ENCODE measurements at regions not wholly inside any gene's neighbourhood (a gene's known extent, or its start where the extent isn't known, plus 50 kb on each side); places are given as distances from the start of the nearest gene placed in this dataset.

DNA sequence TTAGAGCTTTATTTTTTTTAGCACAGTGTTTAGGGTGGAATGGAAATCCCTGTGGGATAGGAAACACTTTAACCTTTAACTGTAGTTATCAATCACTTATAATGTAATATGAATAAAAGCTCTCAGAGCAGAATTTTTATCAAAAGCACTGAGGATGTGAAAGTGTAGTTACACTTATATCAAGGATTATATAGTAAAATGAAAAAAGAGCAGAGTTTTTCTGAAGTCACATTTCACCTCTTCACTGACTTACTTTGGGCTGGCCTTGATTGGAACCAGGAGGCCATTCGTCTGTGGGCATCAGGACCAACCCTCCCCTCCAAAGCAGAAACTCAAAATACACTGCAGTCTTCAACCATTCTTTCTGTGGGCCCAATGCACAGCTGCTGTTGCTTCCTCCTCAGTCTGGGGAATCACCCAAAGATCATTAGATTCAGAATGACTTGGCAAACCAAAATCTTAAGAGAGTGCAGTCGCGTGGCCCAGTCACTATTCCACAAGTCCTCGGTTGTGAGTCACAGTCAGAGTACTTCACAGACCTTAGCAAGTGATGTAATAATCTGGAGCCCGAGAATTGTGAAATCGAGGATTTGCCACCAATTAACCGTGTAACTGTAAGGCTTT, 132.6 kb upstream of the COL8A1 start (continued):
- TF ChIP-seq SREBF2 (IDR thresholded peaks at IDR 0.05; ENCODE audit: low read length) (no peak), SMAD1 (IDR thresholded peaks at IDR 0.05; ENCODE audit: low read depth, partially characterized antibody) (no peak), SUZ12 (IDR thresholded peaks at IDR 0.05; ENCODE audit: unreplicated experiment) (no peak), YY1 (IDR thresholded peaks at IDR 0.05; ENCODE audit: low read depth, low read length) (peak; percentile 85), ZNF384 (IDR thresholded peaks at IDR 0.05; ENCODE audit: borderline replicate concordance, low read depth, low read length) (no peak), RBBP5 (conservative IDR thresholded peaks at IDR 0.05) (no peak), MYC (IDR thresholded peaks at IDR 0.05; ENCODE audit: insufficient read depth, insufficient read length, insufficient replicate concordance, low read length, severe bottlenecking) (no peak), ZNF24 (IDR thresholded peaks at IDR 0.05) (peak; percentile 63; the same call in 1 of the 2 replicates), EED (IDR thresholded peaks at IDR 0.05; ENCODE audit: low read depth) (peak; percentile 88), TAF1 (IDR thresholded peaks at IDR 0.05; ENCODE audit: borderline replicate concordance, low read depth, low read length) (peak; percentile 56; the same call in 1 of the 2 replicates), CTCF (IDR thresholded peaks at IDR 0.05 in 2 of 3, conservative IDR thresholded peaks at IDR 0.05 in 1 of 3; ENCODE audit: control insufficient read depth in 2 of 3, extremely low read depth in 1 of 3, insufficient read depth in 1 of 3, low read depth in 3 of 3, low read length in 3 of 3) (no peak), KAT2A (conservative IDR thresholded peaks at IDR 0.05; ENCODE audit: control insufficient read depth, low read depth, low read length) (no peak), CREB1 (IDR thresholded peaks at IDR 0.05; ENCODE audit: low read depth) (peak; percentile 77), SPI1 (IDR thresholded peaks at IDR 0.05; ENCODE audit: borderline replicate concordance, insufficient read depth, low read depth, low read length) (no peak), YBX1 (IDR thresholded peaks at IDR 0.05) (no peak), PML (IDR thresholded peaks at IDR 0.05; ENCODE audit: low read length) (peak; percentile 68), MYB (IDR thresholded peaks at IDR 0.05; ENCODE audit: borderline replicate concordance, low read depth, low read length) (no peak; the same call in 1 of the 2 replicates)
- TF ChIP-seq, protein P1, sequence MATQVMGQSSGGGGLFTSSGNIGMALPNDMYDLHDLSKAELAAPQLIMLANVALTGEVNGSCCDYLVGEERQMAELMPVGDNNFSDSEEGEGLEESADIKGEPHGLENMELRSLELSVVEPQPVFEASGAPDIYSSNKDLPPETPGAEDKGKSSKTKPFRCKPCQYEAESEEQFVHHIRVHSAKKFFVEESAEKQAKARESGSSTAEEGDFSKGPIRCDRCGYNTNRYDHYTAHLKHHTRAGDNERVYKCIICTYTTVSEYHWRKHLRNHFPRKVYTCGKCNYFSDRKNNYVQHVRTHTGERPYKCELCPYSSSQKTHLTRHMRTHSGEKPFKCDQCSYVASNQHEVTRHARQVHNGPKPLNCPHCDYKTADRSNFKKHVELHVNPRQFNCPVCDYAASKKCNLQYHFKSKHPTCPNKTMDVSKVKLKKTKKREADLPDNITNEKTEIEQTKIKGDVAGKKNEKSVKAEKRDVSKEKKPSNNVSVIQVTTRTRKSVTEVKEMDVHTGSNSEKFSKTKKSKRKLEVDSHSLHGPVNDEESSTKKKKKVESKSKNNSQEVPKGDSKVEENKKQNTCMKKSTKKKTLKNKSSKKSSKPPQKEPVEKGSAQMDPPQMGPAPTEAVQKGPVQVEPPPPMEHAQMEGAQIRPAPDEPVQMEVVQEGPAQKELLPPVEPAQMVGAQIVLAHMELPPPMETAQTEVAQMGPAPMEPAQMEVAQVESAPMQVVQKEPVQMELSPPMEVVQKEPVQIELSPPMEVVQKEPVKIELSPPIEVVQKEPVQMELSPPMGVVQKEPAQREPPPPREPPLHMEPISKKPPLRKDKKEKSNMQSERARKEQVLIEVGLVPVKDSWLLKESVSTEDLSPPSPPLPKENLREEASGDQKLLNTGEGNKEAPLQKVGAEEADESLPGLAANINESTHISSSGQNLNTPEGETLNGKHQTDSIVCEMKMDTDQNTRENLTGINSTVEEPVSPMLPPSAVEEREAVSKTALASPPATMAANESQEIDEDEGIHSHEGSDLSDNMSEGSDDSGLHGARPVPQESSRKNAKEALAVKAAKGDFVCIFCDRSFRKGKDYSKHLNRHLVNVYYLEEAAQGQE (IDR thresholded peaks at IDR 0.05; ENCODE audit: low read depth, low read length): 0 out of 2 replicates have a peak, but pooled peaks have one; percentile 7
- TF ChIP-seq, protein P2, sequence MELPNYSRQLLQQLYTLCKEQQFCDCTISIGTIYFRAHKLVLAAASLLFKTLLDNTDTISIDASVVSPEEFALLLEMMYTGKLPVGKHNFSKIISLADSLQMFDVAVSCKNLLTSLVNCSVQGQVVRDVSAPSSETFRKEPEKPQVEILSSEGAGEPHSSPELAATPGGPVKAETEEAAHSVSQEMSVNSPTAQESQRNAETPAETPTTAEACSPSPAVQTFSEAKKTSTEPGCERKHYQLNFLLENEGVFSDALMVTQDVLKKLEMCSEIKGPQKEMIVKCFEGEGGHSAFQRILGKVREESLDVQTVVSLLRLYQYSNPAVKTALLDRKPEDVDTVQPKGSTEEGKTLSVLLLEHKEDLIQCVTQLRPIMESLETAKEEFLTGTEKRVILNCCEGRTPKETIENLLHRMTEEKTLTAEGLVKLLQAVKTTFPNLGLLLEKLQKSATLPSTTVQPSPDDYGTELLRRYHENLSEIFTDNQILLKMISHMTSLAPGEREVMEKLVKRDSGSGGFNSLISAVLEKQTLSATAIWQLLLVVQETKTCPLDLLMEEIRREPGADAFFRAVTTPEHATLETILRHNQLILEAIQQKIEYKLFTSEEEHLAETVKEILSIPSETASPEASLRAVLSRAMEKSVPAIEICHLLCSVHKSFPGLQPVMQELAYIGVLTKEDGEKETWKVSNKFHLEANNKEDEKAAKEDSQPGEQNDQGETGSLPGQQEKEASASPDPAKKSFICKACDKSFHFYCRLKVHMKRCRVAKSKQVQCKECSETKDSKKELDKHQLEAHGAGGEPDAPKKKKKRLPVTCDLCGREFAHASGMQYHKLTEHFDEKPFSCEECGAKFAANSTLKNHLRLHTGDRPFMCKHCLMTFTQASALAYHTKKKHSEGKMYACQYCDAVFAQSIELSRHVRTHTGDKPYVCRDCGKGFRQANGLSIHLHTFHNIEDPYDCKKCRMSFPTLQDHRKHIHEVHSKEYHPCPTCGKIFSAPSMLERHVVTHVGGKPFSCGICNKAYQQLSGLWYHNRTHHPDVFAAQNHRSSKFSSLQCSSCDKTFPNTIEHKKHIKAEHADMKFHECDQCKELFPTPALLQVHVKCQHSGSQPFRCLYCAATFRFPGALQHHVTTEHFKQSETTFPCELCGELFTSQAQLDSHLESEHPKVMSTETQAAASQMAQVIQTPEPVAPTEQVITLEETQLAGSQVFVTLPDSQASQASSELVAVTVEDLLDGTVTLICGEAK (IDR thresholded peaks at IDR 0.05; ENCODE audit: borderline replicate concordance): no peak
